ENCODE measurements at regions not wholly inside any gene's neighbourhood (a gene's known extent, or its start where the extent isn't known, plus 50 kb on each side); places are given as distances from the start of the nearest gene placed in this dataset.

DNA sequence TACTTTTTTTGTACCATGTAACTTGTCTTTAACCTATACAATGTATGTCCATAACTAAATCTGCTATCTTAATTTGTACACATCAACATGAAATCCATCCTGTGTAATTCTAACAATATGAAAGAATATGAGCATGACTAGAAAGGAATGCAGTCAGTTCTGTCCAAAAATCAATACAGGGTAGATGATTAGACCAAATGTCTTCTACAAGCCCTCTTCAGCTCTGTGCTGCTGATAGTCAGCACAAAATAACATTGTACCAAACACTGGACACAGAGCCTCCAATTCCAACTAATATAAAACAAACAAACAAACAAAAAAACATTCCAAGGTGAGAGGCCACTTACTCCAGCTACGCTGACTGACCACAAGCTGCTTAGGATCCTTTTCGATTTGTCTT is 301.4 kb upstream of the IRAK1BP1 start:
- Mint-ChIP-seq H3K4me1 (ENCODE audit: low read depth in 2 of 2) (no peaks in the 10 kb centered on the region), H3K27me3 (no peaks in the 10 kb centered on the region), H3K9me3 (peaks cover 13% of the 10 kb centered on the region), H3K36me3 (peaks cover 5% of the 10 kb centered on the region), H3K4me3 (no peak overlapping the region), H3K27ac (no peak overlapping the region)
- ATAC-seq: no peak
- DNase-seq (ENCODE audit: low spot score): no peak

DNA sequence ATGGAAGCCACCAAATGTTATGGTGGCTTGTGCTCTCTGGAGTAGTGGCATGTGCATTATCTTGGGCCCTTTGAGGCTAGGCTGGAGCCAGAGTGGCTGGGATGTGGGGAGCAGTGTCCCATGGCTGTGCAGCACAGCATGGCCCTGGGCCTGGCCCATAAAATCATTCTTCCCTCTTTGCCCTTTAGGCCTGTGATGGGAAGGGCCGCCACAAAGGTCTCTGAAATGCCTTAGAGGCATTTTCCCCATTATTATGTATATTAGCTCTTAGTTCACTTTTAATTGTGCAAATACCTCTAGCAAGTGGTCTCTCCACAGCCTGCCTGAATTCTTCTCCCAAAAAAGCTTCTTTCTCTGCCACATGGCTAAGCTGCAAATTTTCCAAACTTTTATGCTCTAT is 297.3 kb upstream of the IRAK1BP1 start:
- H3K36me3 Mint-ChIP-seq: no peaks in the 10 kb centered on the region
- H3K4me3 Mint-ChIP-seq: no peak overlapping the region
- peaks cover 25% of the 10 kb centered on the region for H3K9me3 Mint-ChIP-seq
- H3K4me1 Mint-ChIP-seq (ENCODE audit: low read depth in 2 of 2): no peaks in the 10 kb centered on the region
- no peak overlapping the region for H3K27ac Mint-ChIP-seq
- H3K27me3 Mint-ChIP-seq: no peaks in the 10 kb centered on the region
- ATAC-seq: no peak
- no peak for DNase-seq (ENCODE audit: low spot score)

DNA sequence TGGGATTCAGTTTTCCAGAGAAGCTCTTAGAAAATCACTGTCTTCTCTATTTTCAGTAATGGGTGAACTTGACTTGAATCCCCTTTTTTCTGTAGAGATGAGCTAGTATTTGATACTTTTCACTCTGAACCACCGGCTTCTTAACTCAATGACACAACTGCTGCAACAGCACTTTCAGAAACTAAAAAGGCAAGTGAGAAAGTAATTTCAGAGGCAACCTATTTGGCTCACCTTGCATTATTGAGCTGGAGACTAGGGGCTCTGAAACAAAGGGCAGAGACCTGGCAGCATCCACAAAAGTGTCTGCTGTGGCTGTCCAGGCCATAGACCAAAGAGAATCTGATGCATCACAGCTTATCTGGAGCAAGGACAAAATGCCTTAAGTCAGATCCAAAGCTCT is 289.8 kb upstream of the IRAK1BP1 start:
- ATAC-seq (no peak), DNase-seq (ENCODE audit: low spot score) (no peak)
- no peak overlapping the region for H3K27ac Mint-ChIP-seq
- H3K4me1 Mint-ChIP-seq (ENCODE audit: low read depth in 2 of 2): no peaks in the 10 kb centered on the region
- H3K4me3 Mint-ChIP-seq: no peak overlapping the region
- no peaks in the 10 kb centered on the region for H3K27me3 Mint-ChIP-seq
- H3K9me3 Mint-ChIP-seq: peaks cover 16% of the 10 kb centered on the region
- H3K36me3 Mint-ChIP-seq: no peaks in the 10 kb centered on the region

DNA sequence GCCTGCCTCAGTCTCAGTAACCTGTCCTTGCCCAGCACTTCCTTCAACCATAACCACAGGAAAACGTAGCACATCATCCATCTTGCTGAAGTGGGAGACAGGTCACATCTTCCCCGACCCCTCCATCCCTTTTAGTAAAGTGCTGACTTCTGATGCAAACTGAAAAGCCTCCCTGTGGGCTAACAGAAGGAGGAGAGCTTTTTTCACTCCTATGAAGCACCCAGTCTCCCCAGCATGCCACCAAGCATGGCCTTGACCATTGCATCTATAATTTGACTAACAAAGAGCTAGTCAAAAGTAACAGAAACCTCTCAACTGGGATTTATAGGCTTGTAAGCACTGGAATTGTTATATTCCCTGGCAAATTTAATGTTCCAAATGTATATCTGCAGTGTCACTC is 288.9 kb upstream of the IRAK1BP1 start:
- Mint-ChIP-seq H3K9me3 (peaks cover 14% of the 10 kb centered on the region), H3K4me1 (ENCODE audit: low read depth in 2 of 2) (no peaks in the 10 kb centered on the region), H3K4me3 (no peak overlapping the region), H3K27me3 (no peaks in the 10 kb centered on the region), H3K27ac (no peak overlapping the region), H3K36me3 (no peaks in the 10 kb centered on the region)
- DNase-seq (ENCODE audit: low spot score): no peak
- no peak for ATAC-seq

DNA sequence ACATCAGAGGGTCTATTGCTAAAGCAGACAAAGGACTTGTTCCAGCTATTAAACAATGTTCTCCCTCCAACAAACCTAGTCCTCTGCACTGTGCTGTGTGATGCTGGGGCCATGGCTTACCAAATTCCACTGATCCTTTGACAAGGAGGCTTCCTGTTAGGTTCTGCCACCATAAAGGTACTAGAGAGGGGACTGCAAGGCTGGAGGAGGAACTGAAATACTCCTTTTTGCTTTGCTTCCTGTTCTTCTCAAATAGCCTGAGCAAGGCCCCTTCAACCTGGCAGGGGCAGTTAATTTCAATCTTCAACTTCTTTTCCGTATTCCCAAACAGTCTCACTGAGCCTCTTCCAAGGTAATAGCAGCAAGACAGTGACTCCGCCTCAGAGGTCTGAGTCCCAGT is 286.4 kb upstream of the IRAK1BP1 start:
- peaks cover 24% of the 10 kb centered on the region for H3K9me3 Mint-ChIP-seq
- no peak for ATAC-seq

DNA sequence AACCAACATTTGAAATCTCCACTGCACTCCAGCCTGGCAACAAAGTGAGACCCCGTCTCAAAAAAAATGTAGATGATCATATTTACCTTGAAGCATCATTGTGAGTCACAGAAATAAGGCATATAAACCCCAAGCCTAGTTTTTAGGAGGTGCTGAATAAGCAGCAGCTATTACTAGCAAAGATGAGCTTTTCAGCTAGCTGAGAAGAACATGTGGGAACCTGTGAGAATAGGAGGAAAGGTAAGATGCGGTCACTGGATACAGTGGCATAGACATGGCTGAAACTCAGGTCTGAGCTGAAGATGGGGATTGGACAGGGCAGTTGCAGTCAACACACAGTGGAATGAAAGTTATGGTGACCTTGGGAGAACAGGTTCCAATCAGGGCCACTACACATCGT is 284.3 kb upstream of the IRAK1BP1 start:
- Mint-ChIP-seq H3K4me3 (no peak overlapping the region), H3K27me3 (no peaks in the 10 kb centered on the region), H3K9me3 (peaks cover 36% of the 10 kb centered on the region), H3K27ac (no peak overlapping the region), H3K36me3 (no peaks in the 10 kb centered on the region), H3K4me1 (ENCODE audit: low read depth in 2 of 2) (no peaks in the 10 kb centered on the region)
- ATAC-seq (no peak), DNase-seq (ENCODE audit: low spot score) (no peak)

More for the DNA sequence above, 286.4 kb upstream of the IRAK1BP1 start:
- no peaks in the 10 kb centered on the region for H3K27me3 Mint-ChIP-seq
- H3K4me1 Mint-ChIP-seq (ENCODE audit: low read depth in 2 of 2): no peaks in the 10 kb centered on the region
- no peak for DNase-seq (ENCODE audit: low spot score)
- no peaks in the 10 kb centered on the region for H3K36me3 Mint-ChIP-seq
- no peak overlapping the region for H3K4me3 Mint-ChIP-seq
- no peak overlapping the region for H3K27ac Mint-ChIP-seq

DNA sequence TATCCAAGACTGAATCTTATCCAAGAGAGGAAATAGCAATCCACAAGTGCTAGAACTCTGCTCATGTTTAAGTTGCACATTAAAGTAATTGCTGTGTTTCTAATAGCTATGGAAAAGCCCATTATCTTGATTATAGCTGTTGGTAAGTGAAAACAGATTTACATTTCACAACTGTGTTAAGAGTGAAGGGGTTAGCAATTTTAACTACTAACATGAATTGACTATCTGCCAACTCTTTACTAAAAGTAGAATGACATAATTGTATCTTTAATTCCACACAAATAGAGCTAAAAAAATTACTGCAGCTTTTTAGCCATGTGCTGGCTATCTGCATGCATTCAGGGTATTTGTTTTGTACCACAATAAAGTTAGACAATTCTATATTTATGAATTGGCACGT is 277.9 kb upstream of the IRAK1BP1 start:
- Mint-ChIP-seq H3K4me1 (ENCODE audit: low read depth in 2 of 2) (no peaks in the 10 kb centered on the region), H3K27me3 (no peaks in the 10 kb centered on the region), H3K36me3 (no peaks in the 10 kb centered on the region), H3K27ac (no peak overlapping the region), H3K4me3 (no peak overlapping the region), H3K9me3 (peaks cover 21% of the 10 kb centered on the region)
- ATAC-seq (no peak), DNase-seq (ENCODE audit: low spot score) (no peak)

DNA sequence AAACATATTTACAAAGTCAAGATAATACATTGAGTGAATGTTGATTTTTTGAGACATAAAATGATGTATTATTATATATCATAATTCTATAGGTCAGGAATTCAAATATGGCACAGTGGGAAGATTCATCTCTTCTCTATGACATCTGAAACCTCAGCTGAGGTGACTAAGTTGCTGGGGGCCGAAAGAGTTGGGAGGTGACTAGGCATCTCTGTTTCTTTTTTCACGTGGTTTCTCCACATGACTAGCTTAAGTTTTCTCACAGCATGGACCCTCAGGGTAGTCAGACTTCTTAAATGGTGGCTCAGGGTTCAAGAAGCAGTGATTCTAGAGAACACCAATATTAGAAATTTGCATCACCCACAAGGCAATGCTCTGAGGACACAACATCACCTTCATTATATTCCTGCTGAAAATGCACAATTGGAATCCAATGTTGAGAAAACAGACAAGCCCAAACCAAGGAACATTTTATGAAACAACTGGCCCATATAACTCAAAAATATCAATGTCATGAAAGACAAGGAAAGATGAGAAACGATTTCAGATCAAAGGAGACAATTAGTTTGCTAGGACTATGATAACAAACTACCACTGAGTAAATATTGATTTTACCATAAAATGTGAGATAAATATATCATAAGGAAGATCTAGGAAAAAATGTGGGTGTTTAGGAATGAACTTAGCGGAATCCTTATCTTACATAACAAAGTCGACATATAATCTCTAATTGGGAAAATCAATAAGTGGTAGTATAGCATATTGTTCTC is 273.3 kb upstream of the IRAK1BP1 start:
- H3K4me1 Mint-ChIP-seq (ENCODE audit: low read depth in 2 of 2): no peaks in the 10 kb centered on the region
- no peaks in the 10 kb centered on the region for H3K27me3 Mint-ChIP-seq
- no peak overlapping the region for H3K27ac Mint-ChIP-seq
- H3K9me3 Mint-ChIP-seq: peaks cover 4% of the 10 kb centered on the region
- no peaks in the 10 kb centered on the region for H3K36me3 Mint-ChIP-seq
- ATAC-seq (no peak), DNase-seq (ENCODE audit: low spot score) (no peak)
- H3K4me3 Mint-ChIP-seq: no peak overlapping the region

DNA sequence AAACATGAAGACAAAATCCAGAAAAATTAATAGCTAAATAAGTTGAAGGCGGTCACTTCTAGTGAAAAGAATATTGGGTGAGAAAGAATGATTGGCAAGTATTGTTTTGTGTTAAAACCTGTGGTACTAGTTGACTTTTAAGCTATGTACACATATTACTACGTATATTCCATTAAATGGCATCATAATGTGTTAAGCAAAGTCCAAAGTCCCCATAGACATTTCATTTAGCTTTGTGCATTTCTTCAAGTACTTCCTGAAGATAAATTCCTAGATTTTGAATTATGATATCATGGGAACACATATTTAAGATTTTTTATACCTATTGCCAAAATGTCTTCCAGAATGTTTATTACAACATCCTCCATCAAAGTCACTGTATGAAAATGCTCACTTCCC is 272.7 kb upstream of the IRAK1BP1 start:
- Mint-ChIP-seq H3K9me3 (peaks cover 4% of the 10 kb centered on the region), H3K27me3 (no peaks in the 10 kb centered on the region), H3K4me1 (ENCODE audit: low read depth in 2 of 2) (no peaks in the 10 kb centered on the region), H3K27ac (no peak overlapping the region), H3K4me3 (no peak overlapping the region), H3K36me3 (no peaks in the 10 kb centered on the region)
- ATAC-seq (no peak), DNase-seq (ENCODE audit: low spot score) (no peak)

DNA sequence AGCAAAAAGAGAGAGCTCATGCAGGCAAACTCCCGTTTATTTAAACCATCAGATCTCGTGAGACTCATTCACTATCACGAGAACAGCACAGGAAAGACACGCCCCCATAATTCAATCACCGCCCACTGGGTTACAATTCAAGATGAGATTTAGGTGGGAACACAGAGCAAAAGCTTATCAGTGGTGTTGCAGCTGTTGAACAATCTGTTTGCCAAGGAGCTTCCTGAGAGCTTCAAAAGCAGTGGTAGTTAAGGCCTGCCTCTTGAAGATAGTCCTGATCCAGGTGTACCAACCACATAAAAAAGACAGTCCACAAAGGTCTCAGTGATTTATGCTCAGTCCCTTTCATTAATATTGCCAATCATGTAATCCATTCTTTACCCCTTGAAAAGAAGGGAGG is 269.4 kb upstream of the IRAK1BP1 start:
- Mint-ChIP-seq H3K4me3 (no peak overlapping the region), H3K27me3 (no peaks in the 10 kb centered on the region), H3K4me1 (ENCODE audit: low read depth in 2 of 2) (no peaks in the 10 kb centered on the region), H3K36me3 (no peaks in the 10 kb centered on the region), H3K9me3 (peaks cover 13% of the 10 kb centered on the region), H3K27ac (no peak overlapping the region)
- DNase-seq (ENCODE audit: low spot score) (no peak), ATAC-seq (no peak)

DNA sequence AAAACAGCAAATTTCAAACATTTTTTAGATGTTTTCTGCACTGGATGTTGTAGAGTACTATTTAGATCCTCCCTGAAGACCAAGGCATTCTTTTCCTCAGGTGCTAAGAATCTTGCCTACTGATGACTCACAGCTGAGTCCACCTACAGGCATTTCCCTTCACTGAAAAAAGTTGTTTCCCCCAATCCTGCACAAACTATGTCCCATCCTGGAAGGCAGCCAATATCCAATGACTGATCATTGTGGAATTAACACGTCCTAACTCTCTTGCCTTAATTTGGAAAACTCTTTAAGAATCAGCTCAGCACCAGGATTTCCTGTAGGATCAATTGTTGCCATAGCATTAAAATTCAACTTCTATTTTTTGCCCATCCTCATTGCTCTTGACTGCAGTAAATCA is 268.4 kb upstream of the IRAK1BP1 start:
- peaks cover 13% of the 10 kb centered on the region for H3K9me3 Mint-ChIP-seq
- no peaks in the 10 kb centered on the region for H3K27me3 Mint-ChIP-seq
- no peak overlapping the region for H3K4me3 Mint-ChIP-seq
- no peak overlapping the region for H3K27ac Mint-ChIP-seq
- DNase-seq (ENCODE audit: low spot score) (no peak), ATAC-seq (no peak)
- no peaks in the 10 kb centered on the region for H3K4me1 Mint-ChIP-seq (ENCODE audit: low read depth in 2 of 2)
- H3K36me3 Mint-ChIP-seq: no peaks in the 10 kb centered on the region

DNA sequence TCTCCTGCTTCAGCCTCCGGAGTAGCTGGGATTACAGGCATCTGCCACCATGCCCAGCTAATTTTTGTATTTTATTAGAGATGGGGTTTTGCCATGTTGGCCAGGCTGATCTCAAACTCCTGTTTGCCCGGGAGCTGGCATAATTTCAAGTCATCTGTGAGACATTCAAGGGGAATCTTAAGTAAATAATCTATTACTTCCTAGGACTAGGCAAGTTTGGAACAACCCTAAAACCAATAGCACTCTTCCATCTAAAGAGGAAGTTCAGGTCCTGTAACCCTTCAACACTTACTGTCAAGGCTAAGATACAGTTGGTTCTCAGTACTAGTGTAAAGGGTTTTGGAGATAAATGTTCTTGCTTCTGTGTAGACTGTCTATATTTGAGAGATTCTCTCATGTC is 267.8 kb upstream of the IRAK1BP1 start:
- Mint-ChIP-seq H3K27me3 (no peaks in the 10 kb centered on the region), H3K27ac (no peak overlapping the region), H3K4me3 (no peak overlapping the region), H3K9me3 (peaks cover 13% of the 10 kb centered on the region), H3K36me3 (no peaks in the 10 kb centered on the region), H3K4me1 (ENCODE audit: low read depth in 2 of 2) (no peaks in the 10 kb centered on the region)
- ATAC-seq: no peak
- DNase-seq (ENCODE audit: low spot score): no peak

DNA sequence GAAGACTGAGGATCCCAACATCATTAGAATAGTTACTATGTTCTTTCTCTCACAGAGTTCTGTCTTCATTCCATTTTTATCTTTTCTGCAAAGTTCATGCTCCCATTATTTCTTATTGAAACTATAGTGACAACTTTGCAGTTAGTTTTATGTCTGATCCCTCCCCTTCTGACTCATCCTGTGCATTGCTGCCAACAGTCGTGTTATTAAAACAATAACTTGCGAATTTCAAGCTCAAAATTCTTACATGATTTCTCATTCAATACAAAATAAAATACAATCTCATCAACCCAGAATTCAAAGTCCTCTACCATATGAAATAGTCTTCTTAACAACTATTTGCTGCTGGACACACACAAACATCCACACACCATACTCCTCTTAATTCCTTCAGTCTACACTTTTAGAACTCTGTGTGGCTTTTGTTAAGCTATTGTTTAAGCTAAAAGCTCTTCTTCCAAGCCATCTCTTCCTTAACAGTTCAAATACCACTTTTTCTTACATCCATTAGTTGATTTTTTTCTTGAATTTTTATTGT is 261.4 kb upstream of the IRAK1BP1 start:
- no peak overlapping the region for H3K4me3 Mint-ChIP-seq
- H3K27me3 Mint-ChIP-seq: no peaks in the 10 kb centered on the region
- no peak for DNase-seq (ENCODE audit: low spot score)
- H3K4me1 Mint-ChIP-seq (ENCODE audit: low read depth in 2 of 2): no peaks in the 10 kb centered on the region
- no peaks in the 10 kb centered on the region for H3K36me3 Mint-ChIP-seq
- H3K9me3 Mint-ChIP-seq: peaks cover 8% of the 10 kb centered on the region
- no peak overlapping the region for H3K27ac Mint-ChIP-seq
- ATAC-seq: no peak

DNA sequence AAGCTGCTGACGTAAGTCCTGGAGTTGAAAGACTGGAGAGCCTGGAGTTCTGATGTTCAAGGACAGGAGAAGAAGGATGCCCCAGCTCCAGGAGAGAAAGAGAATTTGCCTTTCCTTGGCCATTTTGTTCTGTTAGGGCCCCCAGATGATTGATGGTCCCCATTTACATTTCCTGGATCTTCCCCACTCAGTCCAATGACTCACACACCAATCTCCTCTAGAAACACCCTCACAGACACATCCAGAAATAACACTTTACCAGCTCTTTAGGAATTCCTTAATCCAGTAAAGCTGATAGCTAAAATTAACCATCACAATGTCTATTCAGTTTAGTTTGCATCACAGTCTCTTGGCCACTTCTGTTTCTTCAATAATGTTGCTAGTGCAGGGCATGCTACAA is 260.2 kb upstream of the IRAK1BP1 start:
- ATAC-seq (no peak), DNase-seq (ENCODE audit: low spot score) (no peak)
- Mint-ChIP-seq H3K27ac (no peak overlapping the region), H3K36me3 (no peaks in the 10 kb centered on the region), H3K9me3 (peaks cover 8% of the 10 kb centered on the region), H3K4me3 (no peak overlapping the region), H3K27me3 (no peaks in the 10 kb centered on the region), H3K4me1 (ENCODE audit: low read depth in 2 of 2) (no peaks in the 10 kb centered on the region)

DNA sequence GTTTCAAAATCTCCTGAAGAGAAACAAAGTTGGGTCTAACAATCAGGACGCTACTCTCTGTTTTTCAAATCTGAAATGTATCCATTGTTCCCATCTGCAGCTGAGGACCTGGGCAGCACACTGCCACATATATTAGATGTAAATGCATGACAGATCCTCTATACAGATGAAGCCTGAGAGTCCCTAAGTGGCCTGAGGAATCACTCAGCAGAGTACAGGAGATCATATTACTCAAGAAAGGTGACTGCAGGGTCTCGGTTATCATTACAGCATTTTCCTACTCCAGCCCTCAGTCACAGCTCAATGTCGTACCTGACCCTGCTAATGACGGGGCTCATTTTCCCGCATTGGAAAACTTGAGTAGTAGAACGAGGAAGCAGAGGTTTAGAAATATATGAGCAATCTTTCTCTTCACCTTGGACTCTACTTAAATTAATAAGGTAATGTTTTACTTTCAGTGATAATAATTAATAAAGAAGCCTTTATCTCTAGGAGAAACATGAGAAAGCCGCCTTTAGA is 256.2 kb upstream of the IRAK1BP1 start:
- H3K4me3 Mint-ChIP-seq: no peak overlapping the region
- H3K4me1 Mint-ChIP-seq (ENCODE audit: low read depth in 2 of 2): no peaks in the 10 kb centered on the region
- H3K27me3 Mint-ChIP-seq: no peaks in the 10 kb centered on the region
- H3K36me3 Mint-ChIP-seq: no peaks in the 10 kb centered on the region
- H3K27ac Mint-ChIP-seq: no peak overlapping the region
- no peak for ATAC-seq
- DNase-seq (ENCODE audit: low spot score): no peak
- H3K9me3 Mint-ChIP-seq: peaks cover 3% of the 10 kb centered on the region

Data from natural killer cell treated with Interleukin-12 subunit alpha and Interleukin-12 subunit beta and Interleukin-15 and Interleukin-18, amount 100 ng/mL, for 72 hours (primary cell).